Karpas-422 (cell line): ENCODE measurements at regions not wholly inside any gene's neighbourhood (a gene's known extent, or its start where the extent isn't known, plus 50 kb on each side); places are given as distances from the start of the nearest gene placed in this dataset.
"Not testable (repeated sequence)": the region's sequence is repeated elsewhere in the genome, so short reads cannot be mapped to it uniquely, and the experiment has no call there.

ENCODE experiments used
- DNase-seq: peaks from one replicate; pipeline ENCODE4 v3.0.0-alpha.2; 2015
- H2AFZ ChIP-seq: fragments of 200-600 bp; sonication (generic); 2 replicates; pipeline ENCODE4 v1.6.1; 2014; ENCODE audit warnings: antibody characterized with exemption, low read length, mixed read lengths
- H3K27ac ChIP-seq: fragments of 200-600 bp; sonication (generic); 2 replicates; pipeline ENCODE4 v1.5.1; 2014; ENCODE audit warnings: mild to moderate bottlenecking, low read length, moderate library complexity
- H3K27me3 ChIP-seq: fragments of 200-600 bp; sonication (generic); 2 replicates; pipeline ENCODE4 v1.6.1; 2014; ENCODE audit warnings: low read length, mixed read lengths
- H3K36me3 ChIP-seq: fragments of 200-600 bp; sonication (generic); 2 replicates; pipeline ENCODE4 v1.6.1; 2014; ENCODE audit warnings: low read length, mixed read lengths; ENCODE audit not compliant: insufficient read depth
- H3K4me1 ChIP-seq: fragments of 200-600 bp; sonication (generic); 2 replicates; pipeline ENCODE4 v1.6.1; 2014; ENCODE audit warnings: mild to moderate bottlenecking, low read length, mixed read lengths
- H3K4me2 ChIP-seq: fragments of 200-600 bp; sonication (generic); 2 replicates; pipeline ENCODE4 v1.6.1; 2014; ENCODE audit warnings: low read length, low read depth, mild to moderate bottlenecking; ENCODE audit not compliant: poor library complexity, severe bottlenecking
- H3K4me3 ChIP-seq: fragments of 200-600 bp; sonication (generic); 2 replicates; pipeline ENCODE4 v1.5.1; 2014; ENCODE audit warnings: mild to moderate bottlenecking, antibody characterized with exemption, low read length, mixed read lengths
- H3K79me2 ChIP-seq: fragments of 200-600 bp; sonication (generic); 2 replicates; pipeline ENCODE4 v1.6.1; 2014; ENCODE audit warnings: mild to moderate bottlenecking, low read length, mixed read lengths
- H3K9ac ChIP-seq: fragments of 200-600 bp; sonication (generic); 2 replicates; pipeline ENCODE4 v1.6.0; 2014; ENCODE audit warnings: low read length
- H3K9me2 ChIP-seq: fragments of 200-600 bp; sonication (generic), shearing (Covaris generic); replicated peaks from 2 replicates; pipeline ENCODE4 v1.6.0; 2014; ENCODE audit warnings: mild to moderate bottlenecking, low read length, moderate library complexity; ENCODE audit not compliant: insufficient read depth
- H3K9me3 ChIP-seq: fragments of 300-700, 200-600 bp; sonication (generic); 2 replicates; pipeline ENCODE4 v1.6.1; 2014; ENCODE audit warnings: low read length, mixed read lengths
- H4K20me1 ChIP-seq: fragments of 200-600 bp; sonication (generic); 2 replicates; pipeline ENCODE4 v1.6.1; 2014; ENCODE audit warnings: mild to moderate bottlenecking, antibody characterized with exemption, low read length, low read depth; ENCODE audit not compliant: insufficient read depth

DNA sequence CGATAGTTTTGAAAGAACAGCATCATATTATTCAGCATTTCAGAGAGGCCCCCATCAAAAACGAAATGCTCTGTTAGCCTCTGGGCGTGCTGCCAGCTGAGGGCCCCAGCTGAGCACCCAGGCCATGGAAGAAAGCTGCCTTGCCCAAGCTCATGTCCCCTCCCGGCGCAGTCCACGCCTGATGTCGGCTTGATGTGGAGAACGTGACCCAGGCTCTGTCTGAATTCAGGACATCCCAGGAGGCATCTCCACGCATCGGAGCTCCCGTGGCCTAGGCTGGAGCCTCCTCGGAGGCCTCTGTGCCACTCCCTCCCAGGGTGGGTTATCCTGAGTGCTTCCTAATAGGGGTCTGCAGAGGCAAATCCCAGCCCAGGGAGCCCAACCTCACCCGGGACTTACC, 218.3 kb upstream of the AKR1E2 start:
- Histone ChIP-seq H4K20me1 (no peaks in the 10 kb centered on the region), H3K4me1 (no peaks in the 10 kb centered on the region), H3K4me3 (no peak overlapping the region), H3K27me3 (no peaks in the 10 kb centered on the region), H3K9me2 (no peaks in the 10 kb centered on the region), H3K4me2 (no peak overlapping the region), H3K27ac (no peak overlapping the region), H3K9ac (no peak overlapping the region), H2AFZ (no peak overlapping the region), H3K36me3 (no peaks in the 10 kb centered on the region), H3K9me3 (no peaks in the 10 kb centered on the region), H3K79me2 (no peaks in the 10 kb centered on the region)
- DNase-seq = no peak

DNA sequence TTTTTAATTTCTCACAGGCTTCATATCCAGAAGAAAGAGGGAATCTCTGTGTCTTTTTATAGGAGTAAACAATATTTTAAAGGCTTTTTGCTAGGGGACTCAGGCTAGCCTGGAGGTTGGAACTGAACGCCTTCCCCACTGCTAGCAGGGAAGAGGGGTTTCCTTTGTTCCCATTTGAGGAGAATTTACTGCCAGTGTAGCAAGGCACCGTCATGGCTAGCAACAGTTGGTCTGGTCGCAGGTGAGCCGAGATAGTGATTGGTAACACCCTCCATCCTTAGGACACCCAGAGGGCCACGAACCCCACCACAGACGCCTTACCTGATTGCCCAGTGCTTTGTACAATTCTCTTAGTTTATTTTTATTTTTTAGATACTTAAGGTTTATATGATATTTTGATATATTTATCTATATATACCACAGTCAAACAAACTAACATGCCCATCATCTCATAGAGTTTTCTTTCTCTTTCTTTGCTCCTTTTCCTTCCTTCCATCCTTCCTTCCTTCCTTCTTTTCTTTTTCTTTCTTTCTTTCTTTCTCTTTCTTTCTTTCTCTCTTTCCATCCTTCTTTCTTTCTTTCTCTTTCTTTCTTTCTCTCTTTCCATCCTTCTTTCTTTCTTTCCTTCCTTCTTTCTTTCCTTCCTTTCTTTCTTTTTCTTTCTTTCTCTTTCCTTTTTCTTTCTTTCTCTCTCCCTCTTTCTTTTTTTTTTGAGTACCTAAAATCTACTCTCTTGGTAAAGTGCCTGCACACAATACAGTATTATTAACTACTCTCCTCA, 219.0 kb upstream of the AKR1E2 start:
- no peak for DNase-seq
- Histone ChIP-seq H3K79me2 (no peaks in the 10 kb centered on the region), H3K9me3 (no peaks in the 10 kb centered on the region), H2AFZ (no peak overlapping the region), H3K36me3 (no peaks in the 10 kb centered on the region), H4K20me1 (no peaks in the 10 kb centered on the region), H3K4me1 (no peaks in the 10 kb centered on the region), H3K4me3 (no peak overlapping the region), H3K27me3 (no peaks in the 10 kb centered on the region), H3K27ac (no peak overlapping the region), H3K9me2 (no peaks in the 10 kb centered on the region), H3K9ac (no peak overlapping the region), H3K4me2 (no peak overlapping the region)

DNA sequence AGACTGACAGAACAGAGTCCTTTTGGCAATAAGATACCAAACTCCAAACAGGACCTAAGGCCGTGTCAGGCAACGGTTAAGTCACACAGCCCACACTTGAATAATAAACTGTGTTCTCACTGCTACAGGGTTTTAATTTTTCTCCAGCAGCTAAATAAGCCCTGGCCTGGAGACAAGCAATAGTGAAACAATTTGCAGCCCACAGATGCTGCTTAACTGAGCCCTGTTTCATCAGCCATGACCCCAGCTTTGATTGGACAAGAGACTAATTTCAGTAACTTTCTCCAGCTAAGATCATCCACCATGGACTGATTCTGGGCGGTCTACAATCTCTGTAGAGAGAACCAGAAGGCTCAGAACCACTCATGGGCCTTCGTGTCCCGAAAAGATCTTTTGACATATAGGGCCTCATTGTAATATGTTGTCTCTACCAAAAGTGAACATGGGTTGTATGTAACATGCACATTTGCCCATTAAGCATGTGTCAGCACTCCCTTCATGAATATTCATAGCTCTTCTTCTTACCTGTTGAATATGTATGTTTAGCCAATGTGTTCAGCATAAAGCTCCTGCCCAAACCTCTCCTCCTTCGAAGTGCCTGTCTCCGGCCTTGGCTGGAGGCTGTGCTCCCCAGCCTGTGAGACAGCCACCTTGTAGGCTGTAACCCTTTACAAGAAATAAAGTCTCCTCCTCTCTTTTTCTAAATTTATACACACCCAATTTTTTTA, 223.1 kb upstream of the AKR1E2 start:
- Histone ChIP-seq H4K20me1 (no peaks in the 10 kb centered on the region), H2AFZ (no peak overlapping the region), H3K9me3 (no peaks in the 10 kb centered on the region), H3K27me3 (no peaks in the 10 kb centered on the region), H3K9ac (no peak overlapping the region), H3K27ac (no peak overlapping the region), H3K9me2 (no peaks in the 10 kb centered on the region), H3K4me2 (no peak overlapping the region), H3K4me3 (no peak overlapping the region), H3K4me1 (no peaks in the 10 kb centered on the region), H3K79me2 (no peaks in the 10 kb centered on the region), H3K36me3 (no peaks in the 10 kb centered on the region)
- DNase-seq = no peak

DNA sequence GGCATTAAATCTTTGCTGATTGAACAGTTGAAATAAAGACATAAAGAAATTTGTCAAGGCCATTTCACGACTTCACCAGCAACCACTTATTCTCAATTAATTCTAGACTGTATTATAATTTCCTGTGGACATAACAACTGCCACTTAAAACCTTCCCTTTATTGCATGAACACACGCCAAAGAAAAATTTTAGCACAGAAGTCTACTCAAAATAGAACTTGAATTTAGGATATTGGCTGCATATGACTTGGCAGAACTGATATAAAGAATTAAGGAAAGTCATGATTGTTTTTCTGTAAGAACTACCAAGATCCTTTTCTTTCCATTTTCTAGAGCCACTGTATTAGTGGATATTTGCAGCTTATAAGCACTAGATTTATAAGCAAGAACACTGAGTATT, 226.5 kb upstream of the AKR1E2 start:
- Histone ChIP-seq H3K9me3 (no peaks in the 10 kb centered on the region), H3K4me3 (no peak overlapping the region), H3K27ac (no peak overlapping the region), H3K4me1 (no peaks in the 10 kb centered on the region), H3K9ac (no peak overlapping the region), H4K20me1 (no peaks in the 10 kb centered on the region), H3K4me2 (no peak overlapping the region), H2AFZ (no peak overlapping the region), H3K79me2 (no peaks in the 10 kb centered on the region), H3K9me2 (no peaks in the 10 kb centered on the region), H3K36me3 (no peaks in the 10 kb centered on the region), H3K27me3 (no peaks in the 10 kb centered on the region)
- DNase-seq = no peak

- H2AFZ ChIP-seq, H3K9ac ChIP-seq, H3K4me3 ChIP-seq, H3K79me2 ChIP-seq, H3K27me3 ChIP-seq, H3K4me2 ChIP-seq, H3K9me3 ChIP-seq, H3K9me2 ChIP-seq, H3K4me1 ChIP-seq, DNase-seq, H4K20me1 ChIP-seq, H3K27ac ChIP-seq, H3K36me3 ChIP-seq: not testable (repeated sequence)
Observed at GRCh38 chr10:4597898-4598297, 228.1 kb upstream of the AKR1E2 start.

- H3K9me3 ChIP-seq = no peaks in the 10 kb centered on the region
- no peaks in the 10 kb centered on the region for H3K9me2 ChIP-seq
- no peak overlapping the region for H3K4me3 ChIP-seq
- no peaks in the 10 kb centered on the region for H3K27me3 ChIP-seq
- no peaks in the 10 kb centered on the region for H4K20me1 ChIP-seq
- DNase-seq = no peak
- no peaks in the 10 kb centered on the region for H3K79me2 ChIP-seq
- H3K9ac ChIP-seq = no peak overlapping the region
- no peak overlapping the region for H3K27ac ChIP-seq
- H2AFZ ChIP-seq = no peak overlapping the region
- H3K4me2 ChIP-seq = no peak overlapping the region
- H3K4me1 ChIP-seq = no peaks in the 10 kb centered on the region
- H3K36me3 ChIP-seq = no peaks in the 10 kb centered on the region
Observed at GRCh38 chr10:4596951-4597350, 229.1 kb upstream of the AKR1E2 start.

- Histone ChIP-seq H2AFZ (no peak overlapping the region), H3K79me2 (no peaks in the 10 kb centered on the region), H3K4me2 (no peak overlapping the region), H3K36me3 (no peaks in the 10 kb centered on the region), H3K27ac (no peak overlapping the region), H3K4me1 (no peaks in the 10 kb centered on the region), H3K27me3 (no peaks in the 10 kb centered on the region), H3K9me3 (no peaks in the 10 kb centered on the region), H3K4me3 (no peak overlapping the region), H4K20me1 (no peaks in the 10 kb centered on the region), H3K9ac (no peak overlapping the region), H3K9me2 (no peaks in the 10 kb centered on the region)
- DNase-seq = no peak
Observed at GRCh38 chr10:4595719-4596319, 230.2 kb upstream of the AKR1E2 start.

DNA sequence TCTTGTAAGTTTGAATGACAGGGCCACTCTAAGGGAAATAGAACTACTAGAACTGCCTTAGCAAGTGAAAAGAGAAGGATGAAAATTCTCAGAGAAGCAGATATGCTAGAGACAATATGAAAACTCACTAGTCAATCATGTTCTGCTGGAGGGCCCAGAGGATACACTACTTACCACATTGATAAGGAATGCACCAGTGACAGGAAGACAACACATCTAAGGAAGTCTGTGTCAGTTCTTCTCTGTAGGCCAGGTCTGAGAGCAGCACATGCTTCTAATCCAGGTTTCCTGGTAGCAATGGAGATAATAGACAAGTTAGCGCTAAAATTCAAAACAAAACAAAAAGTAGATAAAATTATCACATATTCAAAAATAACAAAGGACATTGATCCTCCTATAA, 235.2 kb upstream of the AKR1E2 start:
- H3K9me2 ChIP-seq = no peaks in the 10 kb centered on the region
- H3K27me3 ChIP-seq = no peaks in the 10 kb centered on the region
- H3K27ac ChIP-seq = no peak overlapping the region
- no peaks in the 10 kb centered on the region for H3K79me2 ChIP-seq
- no peak overlapping the region for H3K9ac ChIP-seq
- H2AFZ ChIP-seq = no peak overlapping the region
- H3K4me1 ChIP-seq = no peaks in the 10 kb centered on the region
- DNase-seq = no peak
- no peaks in the 10 kb centered on the region for H4K20me1 ChIP-seq
- H3K4me2 ChIP-seq = no peak overlapping the region
- H3K4me3 ChIP-seq = no peak overlapping the region
- H3K36me3 ChIP-seq = no peaks in the 10 kb centered on the region
- no peaks in the 10 kb centered on the region for H3K9me3 ChIP-seq
